ENCODE measurements at regions not wholly inside any gene's neighbourhood (a gene's known extent, or its start where the extent isn't known, plus 50 kb on each side); places are given as distances from the start of the nearest gene placed in this dataset.
"Not testable (repeated sequence)": the region's sequence is repeated elsewhere in the genome, so short reads cannot be mapped to it uniquely, and the experiment has no call there.

DNA sequence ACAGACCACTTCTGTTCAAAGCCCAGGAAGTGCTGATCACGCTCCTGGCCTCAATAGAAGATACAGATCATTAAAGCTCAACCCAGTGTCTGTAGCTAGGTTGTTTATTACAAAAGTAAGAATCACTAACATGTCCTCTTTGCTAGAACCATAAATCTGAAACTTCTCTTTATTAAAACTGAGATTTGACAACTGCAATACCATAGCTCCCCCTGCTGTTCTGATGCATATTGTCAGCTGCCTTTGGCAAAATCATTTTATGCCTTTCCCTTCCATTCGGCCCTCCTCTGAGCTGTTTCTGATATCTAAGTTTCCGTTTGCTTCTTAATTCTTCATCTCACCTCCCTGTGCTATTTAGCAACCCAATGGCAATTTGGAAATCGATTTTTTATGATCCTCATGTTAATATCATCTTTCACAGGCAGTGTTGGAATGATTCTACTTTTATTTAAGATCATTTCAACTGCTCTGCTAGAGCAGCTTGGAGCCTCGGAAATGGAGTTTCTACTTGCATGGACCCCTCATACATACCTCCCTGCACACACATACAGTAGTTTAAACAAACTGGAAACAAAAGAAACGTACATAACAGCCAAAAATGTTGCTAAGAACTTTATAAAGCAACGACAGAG, 998.8 kb downstream of the MAT2B start:
- DNase-seq (ENCODE audit: low read depth): no peak

DNA sequence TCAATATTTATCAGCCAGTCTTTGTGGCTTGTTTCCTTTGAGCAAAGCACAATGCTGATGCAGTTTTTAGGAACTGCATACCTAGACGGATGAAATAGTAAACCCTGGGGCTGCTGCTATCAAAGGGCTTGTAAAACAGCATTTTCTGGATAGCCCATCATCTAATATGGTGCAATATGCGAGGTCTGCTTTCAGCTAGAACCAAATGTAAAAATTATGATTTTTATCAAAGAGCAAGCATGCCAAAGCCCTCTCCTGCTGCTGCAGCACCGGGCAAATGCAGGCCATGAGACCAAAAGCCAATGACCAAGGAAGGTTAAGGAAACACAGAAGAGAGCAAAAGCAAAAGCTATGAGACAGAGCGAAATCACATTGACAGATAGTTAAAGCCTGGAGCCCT, 1000.4 kb downstream of the MAT2B start:
- DNase-seq (ENCODE audit: low read depth): no peak

DNA sequence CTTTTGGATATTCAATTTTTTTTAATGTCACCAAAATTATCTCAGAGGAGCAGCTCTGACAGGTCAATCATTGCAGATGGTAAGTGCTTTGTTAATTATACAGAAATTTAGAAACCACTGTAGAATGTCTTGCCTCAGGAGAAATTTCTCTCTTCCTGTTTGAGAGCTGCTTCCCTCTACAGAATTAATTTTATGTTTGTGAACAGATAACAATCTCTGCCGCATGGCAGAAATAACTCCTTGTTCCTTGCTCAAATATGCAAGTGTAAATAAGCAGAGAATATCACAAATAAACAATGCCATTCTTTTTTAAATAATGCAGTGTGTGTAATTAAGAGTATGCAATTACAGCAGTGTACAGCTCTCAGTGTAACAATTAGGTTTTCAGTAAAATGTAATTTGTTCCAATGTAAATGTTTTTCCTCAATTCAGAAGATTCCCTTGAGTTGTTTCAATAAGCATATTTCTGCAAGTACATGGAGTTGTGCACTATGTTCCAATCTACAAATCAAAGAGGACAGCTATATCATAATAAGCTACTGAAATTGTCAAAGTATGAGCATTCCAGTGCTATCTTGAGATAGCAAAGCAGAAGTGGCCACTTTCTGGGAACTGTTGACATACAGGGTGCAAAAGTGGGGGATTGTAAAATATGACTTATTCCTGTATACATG, 1012.8 kb downstream of the MAT2B start:
- no peak for DNase-seq (ENCODE audit: low read depth)

DNA sequence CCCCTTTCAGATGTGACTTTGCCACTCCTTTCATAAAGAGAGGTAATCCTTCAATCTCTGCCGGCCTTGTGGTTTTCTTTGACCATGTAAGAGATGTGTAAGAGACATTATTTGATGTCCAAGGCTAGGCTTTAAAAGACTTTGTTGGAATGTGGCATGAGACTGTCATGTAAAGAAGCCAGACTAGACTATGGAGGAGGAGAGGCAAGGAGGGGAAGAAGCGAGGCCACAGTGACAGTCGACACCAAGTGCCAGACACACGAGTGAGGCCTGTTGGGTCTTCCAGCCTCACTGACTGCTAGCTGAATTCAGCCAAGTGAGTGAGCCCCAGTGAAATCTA, 1013.3 kb downstream of the MAT2B start:
- DNase-seq (ENCODE audit: low read depth): no peak

DNA sequence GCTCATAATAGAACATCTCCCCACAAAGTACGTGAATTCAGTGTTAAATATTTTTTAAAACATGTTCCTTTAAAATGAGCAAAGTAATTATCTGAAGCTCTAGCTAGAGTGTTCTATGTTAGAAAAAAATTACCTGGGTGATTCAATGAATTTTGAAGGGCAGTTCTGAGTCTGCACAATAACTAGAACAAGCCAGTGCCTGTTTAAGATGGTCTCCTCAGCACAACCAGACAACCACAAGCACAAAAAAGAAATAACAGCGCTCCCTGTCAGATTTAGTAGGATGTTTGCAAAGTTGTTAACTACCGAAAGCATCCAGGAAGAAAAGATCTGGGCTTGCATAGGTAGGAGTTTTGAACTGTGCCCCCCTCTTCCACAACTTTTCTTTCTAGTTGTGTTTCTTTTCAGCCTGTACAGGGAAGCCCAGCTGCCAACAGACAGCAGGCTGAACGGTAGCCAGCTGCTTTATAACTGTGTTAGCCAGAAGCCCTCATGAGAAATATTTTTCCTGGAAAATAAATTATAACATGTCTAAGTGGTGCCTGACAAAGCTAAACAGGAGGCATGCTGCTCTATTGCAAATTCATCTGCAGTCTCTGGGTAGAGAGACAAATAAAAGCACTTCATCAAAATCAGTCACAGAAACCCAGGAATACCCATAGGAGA, 1026.9 kb downstream of the MAT2B start:
- no peak for DNase-seq (ENCODE audit: low read depth)

DNA sequence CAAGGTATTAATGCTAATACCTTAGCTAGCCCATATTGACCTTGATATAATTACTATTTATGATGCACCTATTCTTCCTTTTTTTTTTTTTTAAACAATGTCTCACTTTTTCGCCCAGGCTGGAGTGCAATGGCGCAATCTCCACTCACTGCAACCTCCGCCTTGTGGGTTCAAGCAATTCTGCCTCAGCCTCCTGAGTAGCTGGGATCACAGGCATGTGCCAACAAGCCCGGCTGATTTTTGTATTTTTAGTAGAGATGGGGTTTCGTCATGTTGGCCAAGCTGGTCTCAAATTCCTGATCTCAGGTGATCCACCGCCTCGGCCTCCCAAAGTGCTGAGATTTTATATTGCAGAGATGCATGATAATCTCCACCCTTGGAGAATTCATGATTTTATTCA, 1028.0 kb downstream of the MAT2B start:
- DNase-seq (ENCODE audit: low read depth): not testable (repeated sequence)

DNA sequence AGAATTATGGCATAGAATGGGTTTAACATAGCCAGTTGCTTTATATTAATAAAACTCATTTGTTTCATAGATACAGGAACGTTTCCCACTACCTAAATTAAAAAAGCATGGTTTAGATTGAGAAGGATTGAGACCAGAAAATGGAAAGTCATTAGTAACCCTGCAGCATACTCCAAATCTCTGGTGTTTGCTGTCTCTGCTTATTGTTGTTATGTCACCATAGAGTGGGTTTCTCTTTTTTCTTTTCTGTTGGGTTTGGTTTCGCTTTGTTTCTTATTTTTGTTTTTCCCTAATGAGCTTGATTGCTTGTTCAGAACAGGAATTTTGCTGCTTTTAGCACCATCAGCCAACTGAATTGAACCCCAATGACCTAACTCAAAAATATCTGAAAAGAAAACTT, 1034.8 kb downstream of the MAT2B start:
- DNase-seq (ENCODE audit: low read depth): no peak

DNA sequence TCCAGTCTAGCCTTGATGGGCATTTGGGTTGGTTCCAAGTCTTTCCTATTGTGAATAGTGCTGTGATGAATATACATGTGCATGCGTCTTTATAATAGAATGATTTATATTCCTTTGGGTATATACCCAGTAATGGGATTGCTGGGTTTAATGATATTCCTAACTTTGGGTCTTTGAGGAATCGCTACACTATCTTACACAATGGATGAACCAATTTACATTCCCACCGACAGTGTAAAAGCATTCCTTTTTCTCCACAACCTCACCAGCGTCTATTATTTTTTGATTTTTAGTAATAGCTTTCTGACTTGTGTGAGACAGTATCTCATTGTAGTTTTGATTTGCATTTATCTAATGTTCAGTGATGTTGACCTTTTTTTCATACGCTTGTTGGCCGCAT, 1040.1 kb downstream of the MAT2B start:
- DNase-seq (ENCODE audit: low read depth): no peak

DNA sequence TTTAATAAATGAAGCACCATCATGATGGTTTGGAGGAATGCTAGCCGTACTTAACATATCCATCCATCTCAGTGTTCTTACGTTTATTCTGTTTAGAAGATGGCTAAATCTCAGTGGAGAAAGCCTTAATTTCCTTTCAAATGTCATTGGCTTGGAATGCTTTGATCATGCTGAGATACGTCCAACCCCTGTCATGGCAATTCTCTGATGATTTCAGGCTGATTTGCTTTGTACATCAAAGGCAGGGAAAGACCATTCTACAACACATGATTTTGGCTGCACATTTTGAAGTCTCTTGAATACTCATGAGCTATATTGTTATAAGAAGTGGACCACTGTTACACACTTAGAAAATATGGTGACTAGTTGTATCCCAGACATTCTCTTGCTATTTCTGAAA, 1048.4 kb downstream of the MAT2B start:
- no peak for DNase-seq (ENCODE audit: low read depth)

DNA sequence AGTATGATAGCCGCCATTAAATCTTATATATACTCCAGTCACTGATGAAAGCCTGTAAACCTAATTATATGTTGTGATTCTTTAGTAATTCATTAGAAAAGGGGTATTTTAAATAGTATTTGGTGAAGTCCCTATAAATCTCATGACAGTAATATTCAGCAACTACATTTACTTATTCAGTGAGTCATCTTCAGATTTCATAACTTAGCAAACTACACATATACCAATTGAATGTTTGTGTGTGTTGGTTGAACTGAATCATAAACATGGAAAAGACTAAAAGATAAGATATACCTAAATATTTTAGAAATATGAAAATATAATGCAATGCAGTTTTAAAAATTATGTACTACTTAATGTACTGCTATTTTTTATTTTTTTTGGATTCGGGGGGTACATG, 1050.4 kb downstream of the MAT2B start:
- DNase-seq (ENCODE audit: low read depth): no peak

DNA sequence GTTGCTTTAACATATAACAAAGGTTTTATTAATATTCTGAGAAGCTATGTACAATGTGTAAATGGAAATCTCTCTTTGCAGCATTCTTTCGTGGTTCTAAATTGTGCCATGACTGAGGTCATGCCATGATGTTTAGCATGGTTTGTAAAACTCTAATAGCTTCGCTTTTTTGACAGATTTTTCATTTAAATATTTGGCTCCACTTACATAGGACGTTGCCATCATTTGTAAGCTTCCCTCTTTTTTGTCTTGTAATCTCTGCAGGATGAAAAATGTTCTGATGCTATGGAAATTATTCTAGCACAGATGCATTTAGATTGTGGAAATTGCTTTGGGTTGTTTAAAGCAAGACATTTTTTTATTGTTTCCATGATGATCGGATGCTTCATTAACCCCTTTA, 1054.8 kb downstream of the MAT2B start:
- no peak for DNase-seq (ENCODE audit: low read depth)

DNA sequence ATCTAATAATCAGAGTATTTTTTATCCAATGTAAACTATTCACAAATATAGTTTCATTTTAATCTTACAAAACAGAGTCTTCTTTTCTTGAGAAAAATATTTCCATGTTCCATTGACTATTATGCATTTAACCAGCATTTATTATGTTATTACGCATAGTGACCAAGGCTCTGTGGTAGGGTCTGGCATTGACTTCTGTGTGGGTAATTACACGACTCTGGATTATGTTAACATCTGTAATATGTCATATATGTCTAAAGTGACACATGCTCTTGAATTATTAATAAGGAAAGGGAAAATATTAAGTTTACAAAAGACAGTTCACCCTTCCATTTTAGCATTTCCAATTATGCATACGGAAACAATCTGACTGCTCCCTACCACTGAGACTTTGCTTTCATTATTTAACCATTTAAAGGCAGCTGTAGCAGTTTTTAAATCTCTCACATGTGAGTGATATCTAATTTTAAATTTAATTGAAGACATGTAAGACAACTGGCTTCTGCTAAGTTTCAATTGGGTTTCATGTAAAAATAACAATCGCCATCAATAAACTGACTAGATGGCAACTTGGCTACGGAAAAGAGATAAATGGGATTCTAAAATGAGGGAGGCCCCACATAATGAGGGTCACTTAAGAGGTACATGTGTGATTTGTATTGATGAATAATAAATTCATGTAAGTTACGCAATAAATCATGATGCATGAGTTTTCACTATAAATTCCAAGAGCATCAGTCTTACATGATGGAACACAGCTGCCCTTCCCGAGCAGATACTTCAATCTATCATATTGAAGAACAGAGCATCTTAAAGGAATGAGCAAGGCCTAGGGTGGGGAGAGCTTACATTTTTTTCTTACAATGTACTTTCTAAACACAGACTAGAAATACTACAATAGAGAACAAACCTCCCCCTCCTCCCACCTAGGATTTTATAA, 1056.8 kb downstream of the MAT2B start:
- no peak for DNase-seq (ENCODE audit: low read depth)

DNA sequence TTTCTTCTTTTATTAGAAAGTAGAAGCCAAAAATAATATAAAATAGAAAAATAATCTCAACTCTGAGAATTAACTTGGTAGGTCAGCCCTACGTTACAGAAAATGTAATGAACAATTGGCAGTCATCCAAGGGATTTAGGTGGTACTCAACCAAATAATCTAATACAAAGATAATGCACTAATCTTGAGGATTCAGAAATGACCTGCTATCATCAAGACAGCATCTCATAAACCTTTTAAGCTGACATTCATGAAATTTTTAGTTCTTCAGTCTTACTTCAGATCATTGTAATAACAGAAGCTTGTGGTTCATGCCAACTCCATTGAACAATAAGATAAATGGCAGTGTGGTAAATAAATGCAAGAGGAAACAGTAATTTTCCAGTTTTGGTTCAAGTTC, 1058.0 kb downstream of the MAT2B start:
- no peak for DNase-seq (ENCODE audit: low read depth)

DNA sequence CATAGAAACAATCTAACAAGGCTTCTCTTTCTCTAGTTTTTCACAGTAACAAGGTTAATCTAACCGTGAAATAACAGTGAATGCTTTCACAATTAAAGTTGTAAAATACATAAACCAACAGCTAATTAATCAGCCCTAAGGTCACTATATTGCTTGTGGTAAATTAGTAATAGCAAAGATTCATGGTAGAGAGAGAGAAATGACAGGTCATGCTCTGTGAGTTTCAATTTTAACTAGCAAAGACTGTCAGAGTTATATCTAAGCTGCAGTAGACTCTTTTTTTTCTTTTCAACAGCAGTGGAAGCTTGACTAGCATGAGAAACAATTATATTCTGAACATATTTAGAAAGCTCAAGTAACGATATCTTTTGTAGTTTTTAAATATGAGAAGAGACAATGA, 1068.0 kb downstream of the MAT2B start:
- DNase-seq (ENCODE audit: low read depth): no peak

DNA sequence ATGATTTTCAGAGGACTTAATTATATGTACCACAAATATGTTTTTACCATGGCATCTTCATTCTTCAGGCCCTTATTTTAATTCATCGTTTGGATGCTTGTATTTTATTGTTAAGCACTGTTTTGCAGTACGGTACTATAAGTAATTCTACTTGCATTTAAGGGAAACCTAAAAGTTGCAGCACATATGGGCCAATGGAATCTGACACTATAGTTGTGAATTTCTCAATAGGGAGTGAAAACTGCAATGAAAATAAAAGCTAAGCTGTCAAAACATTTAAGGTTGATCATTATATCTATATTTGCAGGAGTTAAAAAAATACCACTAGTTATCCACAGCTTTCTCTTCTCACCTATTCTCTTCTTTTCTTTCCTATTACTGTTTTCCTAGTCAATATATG, 1071.8 kb downstream of the MAT2B start:
- DNase-seq (ENCODE audit: low read depth): no peak

DNA sequence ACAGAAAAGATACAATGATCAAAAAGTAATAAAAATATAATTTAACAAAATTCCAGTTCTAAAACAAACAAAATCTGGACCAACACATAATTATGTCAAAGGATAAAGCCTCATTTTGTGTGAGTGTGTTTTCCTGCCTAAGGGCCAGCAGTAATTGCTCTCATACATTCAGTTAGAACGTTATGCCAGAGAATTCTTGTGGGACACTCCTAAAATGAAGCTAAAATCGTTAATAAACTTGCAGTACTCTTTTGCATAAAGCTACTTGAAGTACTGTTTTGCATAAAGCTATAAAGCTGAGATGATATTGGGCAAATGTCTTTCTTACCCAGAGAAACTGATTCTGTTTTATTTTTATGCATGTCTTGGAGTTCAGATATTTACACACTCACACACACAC, 1072.3 kb downstream of the MAT2B start:
- DNase-seq (ENCODE audit: low read depth): no peak

DNA sequence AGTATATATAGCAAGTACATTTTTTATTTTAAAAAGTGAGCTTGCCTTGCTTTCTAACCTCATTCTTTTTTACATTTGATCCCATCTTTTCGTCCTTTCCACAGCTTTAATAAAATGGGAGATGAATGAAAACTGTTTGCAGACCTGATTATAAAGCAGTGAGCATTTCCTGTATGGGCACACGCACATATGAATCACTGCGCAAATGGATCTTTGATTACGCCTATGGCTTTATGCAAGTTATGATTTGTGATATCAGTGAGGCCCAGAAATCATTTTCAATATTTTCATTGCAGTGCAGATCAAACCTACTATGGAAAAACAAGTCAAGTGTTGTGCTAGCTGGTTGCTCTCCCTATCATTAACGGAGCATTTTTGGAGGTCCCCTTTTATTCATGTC, 1073.0 kb downstream of the MAT2B start:
- no peak for DNase-seq (ENCODE audit: low read depth)

DNA sequence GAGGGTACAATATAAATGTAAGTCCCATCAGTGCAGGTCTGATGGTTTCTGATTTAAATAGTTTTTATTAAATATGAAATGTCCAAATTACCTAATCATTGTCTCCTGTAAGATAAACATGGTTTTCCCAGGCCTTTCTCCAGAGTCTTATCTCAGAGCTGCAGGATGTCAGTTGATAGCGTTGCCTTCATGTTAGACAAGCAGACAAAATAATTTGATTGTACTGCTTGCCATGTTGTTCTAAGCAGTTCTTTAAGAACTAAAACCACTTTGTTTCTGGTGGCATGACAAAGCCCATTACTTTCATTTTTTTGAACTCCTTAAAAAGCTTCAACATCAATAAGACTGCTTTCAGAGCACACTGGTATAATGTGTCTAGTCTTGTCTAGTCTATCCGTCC, 1073.5 kb downstream of the MAT2B start:
- no peak for DNase-seq (ENCODE audit: low read depth)

DNA sequence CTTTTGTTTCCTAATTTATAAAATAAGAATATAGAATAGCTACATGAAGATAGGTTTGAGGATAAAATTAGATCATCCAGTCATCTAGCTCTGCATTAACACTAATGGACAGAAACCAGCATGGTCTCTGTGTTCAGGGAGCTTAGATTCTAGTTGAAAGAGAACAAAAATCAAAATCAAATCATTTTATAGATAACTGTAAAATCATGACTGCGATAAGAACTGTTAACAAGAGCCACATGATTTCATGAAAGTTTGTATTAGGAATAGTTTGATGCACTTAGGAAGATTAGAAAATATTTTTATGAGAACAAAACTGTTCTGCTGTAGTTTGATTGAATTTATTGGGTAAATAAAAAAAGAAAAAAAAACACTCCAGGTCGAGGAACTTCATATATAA, 1074.7 kb downstream of the MAT2B start:
- DNase-seq (ENCODE audit: low read depth): no peak

DNA sequence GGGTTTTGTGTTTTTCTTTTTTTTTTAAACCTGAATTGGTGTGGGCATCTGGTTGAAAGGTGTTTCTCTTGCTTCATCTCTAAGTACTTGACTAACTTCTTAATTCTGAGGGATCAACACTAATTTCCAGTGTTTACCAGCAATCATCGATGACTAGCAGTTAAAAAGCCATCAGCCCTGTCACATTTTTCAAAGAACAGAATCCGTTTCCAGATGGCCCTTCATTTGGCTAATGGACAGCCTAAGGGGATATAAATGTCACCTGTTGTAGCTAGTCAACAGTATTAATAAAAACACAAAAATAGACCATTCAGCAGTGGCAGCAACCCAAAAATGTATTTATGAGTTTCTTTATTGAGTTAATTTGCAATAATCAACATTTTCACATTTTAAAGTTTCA, 1076.5 kb downstream of the MAT2B start:
- no peak for DNase-seq (ENCODE audit: low read depth)

DNA sequence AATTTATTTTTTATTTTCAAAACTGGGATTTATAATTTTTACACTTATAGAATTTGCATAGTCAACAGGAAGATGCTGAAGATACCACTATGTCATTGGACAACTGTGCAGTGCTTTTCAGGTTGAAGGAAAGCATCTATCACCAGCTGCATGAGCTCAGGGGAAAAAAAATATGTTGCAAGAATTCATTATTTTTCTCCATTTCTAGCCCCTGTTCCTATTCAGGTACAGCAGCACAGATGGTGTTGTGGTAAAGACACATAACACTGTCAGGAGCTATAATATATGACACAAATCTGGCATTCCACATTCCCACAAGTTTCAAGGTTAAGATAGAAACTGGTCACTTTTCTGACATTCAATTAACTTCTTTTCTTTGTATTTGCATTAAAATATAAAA, 1088.6 kb downstream of the MAT2B start:
- no peak for DNase-seq (ENCODE audit: low read depth)

DNA sequence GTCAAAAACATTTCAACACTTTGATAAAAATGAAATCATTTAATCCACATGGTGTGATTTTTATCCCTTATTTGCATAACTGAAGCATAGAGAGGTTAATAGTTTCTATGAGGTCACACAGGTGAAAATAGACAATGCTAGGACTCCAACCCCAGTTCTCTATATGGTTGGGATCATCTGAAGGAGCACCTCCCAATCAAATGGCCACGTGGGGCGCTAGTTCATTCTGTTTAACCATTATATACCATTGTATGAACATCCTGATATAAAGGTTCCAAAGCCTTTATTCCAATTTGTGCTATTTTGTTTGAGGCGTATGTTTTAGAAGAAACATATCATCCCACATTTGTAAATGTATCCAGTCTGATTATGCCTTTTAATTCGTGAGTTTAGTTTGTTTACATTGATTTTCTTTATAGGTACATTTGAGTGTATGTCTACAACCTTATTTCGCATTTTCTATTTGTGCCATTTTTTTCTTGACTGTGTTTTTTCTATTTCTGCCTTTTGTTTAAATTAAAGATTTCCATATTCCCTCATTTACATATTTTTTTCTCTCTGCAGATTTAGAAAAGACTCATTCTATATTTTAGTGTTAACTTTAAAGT, 1092.0 kb downstream of the MAT2B start:
- no peak for DNase-seq (ENCODE audit: low read depth)
